SK-N-SH (cell line): ENCODE measurements at regions not wholly inside any gene's neighbourhood (a gene's known extent, or its start where the extent isn't known, plus 50 kb on each side); places are given as distances from the start of the nearest gene placed in this dataset.

ENCODE experiments used
- CTCF ChIP-seq: fragments of 200-600 bp; sonication (generic); IDR thresholded peaks from 2 replicates; pipeline ENCODE4 v1.6.1; 2017; ENCODE audit warnings: antibody characterized with exemption, mild to moderate bottlenecking, moderate library complexity
- GABPA ChIP-seq: IDR thresholded peaks from 2 replicates; pipeline ENCODE4 v1.4.0; 2012; ENCODE audit warnings: low read depth, mild to moderate bottlenecking
- GATA2 ChIP-seq: sonication (generic); formaldehyde crosslinking; IDR thresholded peaks from 2 replicates; pipeline ENCODE4 v1.5.0; 2020; ENCODE audit warnings: mild to moderate bottlenecking, missing genetic modification reagents
- TAF1 ChIP-seq: IDR thresholded peaks from 2 replicates; pipeline ENCODE4 v1.6.1; 2012; ENCODE audit warnings: low read depth, mild to moderate bottlenecking, low read length, moderate library complexity, borderline replicate concordance
- USF1 ChIP-seq: IDR thresholded peaks from 2 replicates; pipeline ENCODE4 v1.4.0; 2012; ENCODE audit warnings: low read depth, borderline replicate concordance

DNA sequence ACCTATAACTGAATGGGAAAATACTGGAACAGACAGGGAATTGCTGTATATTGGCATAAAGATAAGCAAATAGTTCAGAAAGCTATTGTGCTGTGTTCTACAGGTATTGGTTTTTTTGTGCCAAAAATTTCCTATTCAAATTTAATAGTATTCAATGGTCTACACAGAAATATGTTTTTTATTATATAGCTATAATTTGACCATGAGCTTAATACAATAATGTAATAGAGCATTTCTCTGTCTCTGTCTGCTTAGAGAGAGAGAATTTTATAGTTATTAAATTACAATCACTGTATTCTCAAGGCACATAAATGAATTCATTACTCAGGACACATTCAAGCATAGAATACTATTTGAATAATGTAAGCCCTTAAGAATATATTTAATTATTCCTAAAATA is 62.3 kb upstream of the FZD8 start:
- TF ChIP-seq CTCF (no peak), USF1 (no peak), GABPA (no peak), GATA2 (CRISPR knock-in tag) (no peak), TAF1 (no peak)
